ENCODE measurements at regions not wholly inside any gene's neighbourhood (a gene's known extent, or its start where the extent isn't known, plus 50 kb on each side); places are given as distances from the start of the nearest gene placed in this dataset.

- H3K4me1 ChIP-seq = no peaks in the 10 kb centered on the region
- no peak overlapping the region for H3K27ac ChIP-seq
- H3K9me3 ChIP-seq = no peaks in the 10 kb centered on the region
- intact Hi-C loops (cut with DNase I) = no loop called here
- no peak for TF ChIP-seq CTCF (IDR thresholded peaks at IDR 0.05)
- no peak overlapping the region for H3K4me3 ChIP-seq
- H3K27me3 ChIP-seq = no peaks in the 10 kb centered on the region
- H3K36me3 ChIP-seq = no peaks in the 10 kb centered on the region
- no peak for DNase-seq (ENCODE audit: low spot score in 2 of 2)
Observed at GRCh38 chr1:91073299-91073698, 51.5 kb upstream of the ZNF644 start.

DNA sequence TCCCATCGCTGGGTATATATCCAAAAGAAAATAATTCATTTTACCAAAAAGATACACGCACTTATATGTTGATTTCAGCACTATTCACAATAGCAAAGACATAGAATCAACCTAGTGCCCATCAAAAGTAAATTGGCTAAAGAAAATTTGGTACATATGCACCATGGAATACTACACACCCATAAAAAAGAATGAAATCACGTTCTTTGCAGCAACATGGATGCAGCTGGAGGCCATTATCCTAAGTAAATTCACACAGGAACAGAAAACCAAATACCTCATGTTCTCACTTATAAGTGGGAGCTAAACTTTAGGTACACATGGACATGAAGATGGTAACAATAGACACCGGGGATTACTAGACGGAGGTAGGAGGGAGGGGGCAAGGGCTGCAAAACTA is 50.0 kb upstream of the ZNF644 start:
- intact Hi-C loops (cut with DNase I) = no loop called here
- no peak for TF ChIP-seq CTCF (IDR thresholded peaks at IDR 0.05)
- Histone ChIP-seq H3K4me3 (no peak overlapping the region), H3K27ac (no peak overlapping the region), H3K9me3 (no peaks in the 10 kb centered on the region), H3K27me3 (no peaks in the 10 kb centered on the region), H3K36me3 (no peaks in the 10 kb centered on the region), H3K4me1 (no peaks in the 10 kb centered on the region)
- DNase-seq (ENCODE audit: low spot score in 2 of 2) = no peak
